Mesenchymal stem cell (in vitro differentiated cells and primary cell): ENCODE measurements at regions not wholly inside any gene's neighbourhood (a gene's known extent, or its start where the extent isn't known, plus 50 kb on each side); places are given as distances from the start of the nearest gene placed in this dataset.
A peak's percentile ranks its signal among the peaks of the same experiment; 100 is the strongest.

Experiments used
- DNase-seq: peaks from one replicate; pipeline ENCODE4 v3.0.0-alpha.2; 2013
- H2AFZ ChIP-seq: one replicate; pipeline ENCODE4 v1.6.1; 2013; ENCODE audit warnings: low read depth, mild to moderate bottlenecking, control low read depth, inconsistent platforms, low read length, moderate library complexity
- H2AK5ac ChIP-seq: 2 replicates; pipeline ENCODE4 v1.6.1; 2013; ENCODE audit warnings: low read length, moderate library complexity, mild to moderate bottlenecking, inconsistent platforms; ENCODE audit not compliant: severe bottlenecking
- H2BK120ac ChIP-seq: one replicate; pipeline ENCODE4 v1.6.1; 2013; ENCODE audit warnings: low read depth, mild to moderate bottlenecking, inconsistent platforms, low read length, moderate library complexity
- H2BK12ac ChIP-seq, 2 experiments: one replicate each; pipeline ENCODE4 v1.6.1; 2013; ENCODE audit warnings: inconsistent platforms in 2 of 2, low read length in 2 of 2, mild to moderate bottlenecking in 2 of 2, moderate library complexity in 2 of 2, control low read depth in 1 of 2
- H2BK15ac ChIP-seq: one replicate; pipeline ENCODE4 v1.6.1; 2013; ENCODE audit warnings: mild to moderate bottlenecking, low read depth, inconsistent platforms; ENCODE audit not compliant: poor library complexity, severe bottlenecking
- H2BK5ac ChIP-seq: 2 replicates; pipeline ENCODE4 v1.6.1; 2013; ENCODE audit warnings: low read depth, mild to moderate bottlenecking, low read length, control low read depth, inconsistent platforms; ENCODE audit not compliant: poor library complexity, severe bottlenecking
- H3K14ac ChIP-seq, 2 experiments: one replicate each; pipeline ENCODE4 v1.6.1; 2013; ENCODE audit warnings: inconsistent platforms in 2 of 2, low read length in 2 of 2, control low read depth in 1 of 2, mild to moderate bottlenecking in 1 of 2, moderate library complexity in 1 of 2
- H3K18ac ChIP-seq, 2 experiments: one replicate each; pipeline ENCODE4 v1.6.1; 2013; ENCODE audit warnings: inconsistent platforms in 2 of 2, low read length in 2 of 2, control low read depth in 1 of 2, low read depth in 1 of 2, mild to moderate bottlenecking in 1 of 2
- H3K23ac ChIP-seq, 2 experiments: one replicate each; pipeline ENCODE4 v1.6.1; 2013; ENCODE audit warnings: inconsistent platforms in 2 of 2, low read length in 2 of 2, mild to moderate bottlenecking in 2 of 2, moderate library complexity in 2 of 2, control low read depth in 1 of 2
- H3K27ac ChIP-seq: 2 replicates; pipeline ENCODE4 v1.5.1; 2013; ENCODE audit warnings: mild to moderate bottlenecking, moderate library complexity, low read length, control low read depth, inconsistent platforms; ENCODE audit not compliant: poor library complexity, severe bottlenecking
- H3K27me3 ChIP-seq, 2 experiments: 2 replicates each; pipeline versions ENCODE4 v1.6.1 to v1.7.0; 2013; ENCODE audit warnings: low read length in 2 of 2, mild to moderate bottlenecking in 2 of 2, moderate library complexity in 2 of 2, control low read depth in 1 of 2, inconsistent platforms in 1 of 2; ENCODE audit not compliant: control insufficient read depth in 1 of 2, insufficient read depth in 1 of 2
- H3K36me3 ChIP-seq, 2 experiments: 2 replicates each; pipeline versions ENCODE4 v1.6.1 to v1.7.0; 2013; ENCODE audit warnings: low read length in 2 of 2, control low read depth in 1 of 2, inconsistent platforms in 1 of 2, low read depth in 1 of 2, mild to moderate bottlenecking in 1 of 2; ENCODE audit not compliant: insufficient read depth in 2 of 2, control insufficient read depth in 1 of 2
- H3K4ac ChIP-seq, 2 experiments: one replicate each; pipeline ENCODE4 v1.6.1; 2013; ENCODE audit warnings: inconsistent platforms in 2 of 2, low read length in 2 of 2, mild to moderate bottlenecking in 2 of 2, moderate library complexity in 2 of 2, control low read depth in 1 of 2, low read depth in 1 of 2
- H3K4me1 ChIP-seq: 2 replicates; pipeline ENCODE4 v1.6.1; 2013; ENCODE audit warnings: low read depth, low read length, control low read depth; ENCODE audit not compliant: control insufficient read depth, insufficient read depth
- H3K4me2 ChIP-seq: 2 replicates; pipeline ENCODE4 v1.6.1; 2013; ENCODE audit warnings: low read length, mild to moderate bottlenecking, inconsistent platforms; ENCODE audit not compliant: poor library complexity, severe bottlenecking
- H3K4me3 ChIP-seq, 2 experiments: 2 replicates each; pipeline versions ENCODE4 v1.5.1 to v1.7.0; 2013; ENCODE audit warnings: low read length in 2 of 2, mild to moderate bottlenecking in 2 of 2, control low read depth in 1 of 2, low read depth in 1 of 2; ENCODE audit not compliant: insufficient read depth in 1 of 2
- H3K79me1 ChIP-seq: replicated peaks from 2 replicates; pipeline ENCODE4 v1.6.1; 2013; ENCODE audit warnings: mild to moderate bottlenecking, control low read depth, low read length, inconsistent platforms; ENCODE audit not compliant: poor library complexity, severe bottlenecking
- H3K9ac ChIP-seq: 2 replicates; pipeline ENCODE4 v1.7.0; 2013; ENCODE audit warnings: mild to moderate bottlenecking, low read length, moderate library complexity
- H3K9me3 ChIP-seq: 2 replicates; pipeline ENCODE4 v1.7.0; 2013; ENCODE audit warnings: mild to moderate bottlenecking, low read length; ENCODE audit not compliant: control insufficient read depth
- H4K8ac ChIP-seq: one replicate; pipeline ENCODE4 v1.6.1; 2013; ENCODE audit warnings: inconsistent platforms, mild to moderate bottlenecking, low read length, moderate library complexity
- H4K91ac ChIP-seq: one replicate; pipeline ENCODE4 v1.6.1; 2013; ENCODE audit warnings: mild to moderate bottlenecking, low read length, inconsistent platforms
- WGBS: methylation state at CpG from one replicate; pipeline ENCODE4 v1.1.7; 2013; ENCODE audit warnings: mixed read lengths; 5-methylcytosine and 5-hydroxymethylcytosine counted together

GRCh38 chr3:70722018-70722417 is 409.6 kb upstream of the MDFIC2 start:
- no peak overlapping the region for H3K4ac ChIP-seq
- whole genome bisulfite sequencing: 88% methylated on average over 1 of the region's 1 CpG
- no peaks in the 10 kb centered on the region for H3K9me3 ChIP-seq
- H2BK15ac ChIP-seq: no peak overlapping the region
- no peaks in the 10 kb centered on the region for H3K4me1 ChIP-seq
- H3K14ac ChIP-seq: no peak overlapping the region
- no peak overlapping the region for H3K4me3 ChIP-seq
- H2BK5ac ChIP-seq: no peak overlapping the region
- H4K8ac ChIP-seq: no peak overlapping the region
- H3K4me2 ChIP-seq: no peak overlapping the region
- H3K27ac ChIP-seq: no peak overlapping the region
- no peaks in the 10 kb centered on the region for H3K27me3 ChIP-seq
- no peak overlapping the region for H2AFZ ChIP-seq
- no peak overlapping the region for H3K18ac ChIP-seq
- no peak overlapping the region for H4K91ac ChIP-seq
- H3K79me1 ChIP-seq: no peaks in the 10 kb centered on the region
- H3K23ac ChIP-seq: no peak overlapping the region
- H2BK12ac ChIP-seq: no peak overlapping the region
- H2BK120ac ChIP-seq: no peak overlapping the region
- DNase-seq: no peak
- no peak overlapping the region for H2AK5ac ChIP-seq
- no peaks in the 10 kb centered on the region for H3K36me3 ChIP-seq
- no peak overlapping the region for H3K9ac ChIP-seq

DNA sequence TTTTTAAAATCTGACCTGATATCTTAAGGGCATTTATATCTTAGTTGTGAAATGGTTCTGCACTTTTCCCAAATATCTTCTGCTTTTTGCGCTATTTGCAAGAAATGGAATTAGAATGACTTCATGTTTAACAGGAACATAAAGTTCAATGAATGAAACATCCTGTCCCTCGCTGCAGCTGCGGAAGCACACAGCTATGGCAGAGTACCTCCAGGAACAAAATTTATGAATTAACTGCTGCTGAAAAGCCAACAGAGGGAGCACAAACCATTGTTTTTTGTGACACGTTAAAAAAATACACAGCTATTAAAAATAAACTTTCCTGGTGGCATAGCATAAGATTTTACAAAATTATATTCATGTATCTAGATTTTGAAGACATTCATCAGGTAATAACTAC is 404.4 kb upstream of the MDFIC2 start:
- Histone ChIP-seq H2BK120ac (no peak overlapping the region), H3K4me3 (no peak overlapping the region), H3K4ac (no peak overlapping the region), H2AK5ac (no peak overlapping the region), H2BK15ac (no peak overlapping the region), H2BK5ac (no peak overlapping the region), H3K36me3 (no peaks in the 10 kb centered on the region), H3K27ac (no peak overlapping the region), H3K14ac (no peak overlapping the region), H3K4me1 (no peaks in the 10 kb centered on the region), H3K27me3 (no peaks in the 10 kb centered on the region), H4K8ac (no peak overlapping the region), H3K9me3 (peaks cover 18% of the 10 kb centered on the region), H3K79me1 (no peaks in the 10 kb centered on the region), H2BK12ac (no peak overlapping the region), H2AFZ (no peak overlapping the region), H4K91ac (no peak overlapping the region), H3K23ac (no peak overlapping the region), H3K18ac (no peak overlapping the region), H3K4me2 (no peak overlapping the region), H3K9ac (peak overlapping the region; percentile 62)
- 47% methylated on average over 3 of the region's 4 CpGs for WGBS
- peak; percentile 32 for DNase-seq

DNA sequence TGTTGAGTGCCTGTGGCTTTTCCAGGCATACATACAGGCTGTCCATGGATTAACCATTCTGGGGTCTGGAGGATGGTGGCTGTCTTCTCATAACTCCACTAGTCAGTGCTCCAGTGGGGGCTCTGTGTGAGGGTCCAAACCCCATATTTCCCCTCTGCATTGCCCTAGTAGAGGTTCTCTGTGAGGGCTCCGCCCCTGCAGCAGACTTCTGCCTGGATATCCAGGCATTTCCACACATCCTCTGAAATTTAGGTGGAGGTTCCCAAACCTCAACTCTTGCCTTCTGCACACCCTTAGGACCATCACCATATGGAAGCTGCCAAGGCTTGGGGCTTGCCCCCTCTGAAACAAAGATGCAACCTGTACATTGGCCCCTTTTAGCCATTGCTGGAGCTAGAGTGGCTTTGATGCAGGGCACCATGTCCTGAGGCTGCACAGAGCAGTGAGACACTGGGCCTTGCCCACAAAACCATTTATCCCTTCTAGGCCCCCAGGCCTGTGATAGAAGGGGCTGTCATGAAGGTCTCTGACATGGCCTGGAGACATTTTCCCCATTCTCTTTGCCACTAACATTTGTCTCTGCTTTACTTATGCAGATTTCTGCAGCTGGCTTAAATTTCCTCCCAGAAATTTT is 400.1 kb upstream of the MDFIC2 start:
- Histone ChIP-seq H2BK12ac (no peak overlapping the region), H3K4ac (no peak overlapping the region), H4K8ac (no peak overlapping the region), H2BK5ac (no peak overlapping the region), H3K9me3 (peaks cover 19% of the 10 kb centered on the region), H2AFZ (no peak overlapping the region), H3K27me3 (no peaks in the 10 kb centered on the region), H4K91ac (no peak overlapping the region), H3K79me1 (no peaks in the 10 kb centered on the region), H2BK15ac (no peak overlapping the region), H3K23ac (no peak overlapping the region), H2BK120ac (no peak overlapping the region), H3K9ac (no peak overlapping the region), H3K27ac (no peak overlapping the region), H3K14ac (no peak overlapping the region), H3K36me3 (no peaks in the 10 kb centered on the region), H3K4me1 (no peaks in the 10 kb centered on the region), H3K4me2 (no peak overlapping the region), H2AK5ac (no peak overlapping the region), H3K18ac (no peak overlapping the region), H3K4me3 (no peak overlapping the region)
- WGBS: 57% methylated on average over 1 of the region's 1 CpG
- DNase-seq: no peak

DNA sequence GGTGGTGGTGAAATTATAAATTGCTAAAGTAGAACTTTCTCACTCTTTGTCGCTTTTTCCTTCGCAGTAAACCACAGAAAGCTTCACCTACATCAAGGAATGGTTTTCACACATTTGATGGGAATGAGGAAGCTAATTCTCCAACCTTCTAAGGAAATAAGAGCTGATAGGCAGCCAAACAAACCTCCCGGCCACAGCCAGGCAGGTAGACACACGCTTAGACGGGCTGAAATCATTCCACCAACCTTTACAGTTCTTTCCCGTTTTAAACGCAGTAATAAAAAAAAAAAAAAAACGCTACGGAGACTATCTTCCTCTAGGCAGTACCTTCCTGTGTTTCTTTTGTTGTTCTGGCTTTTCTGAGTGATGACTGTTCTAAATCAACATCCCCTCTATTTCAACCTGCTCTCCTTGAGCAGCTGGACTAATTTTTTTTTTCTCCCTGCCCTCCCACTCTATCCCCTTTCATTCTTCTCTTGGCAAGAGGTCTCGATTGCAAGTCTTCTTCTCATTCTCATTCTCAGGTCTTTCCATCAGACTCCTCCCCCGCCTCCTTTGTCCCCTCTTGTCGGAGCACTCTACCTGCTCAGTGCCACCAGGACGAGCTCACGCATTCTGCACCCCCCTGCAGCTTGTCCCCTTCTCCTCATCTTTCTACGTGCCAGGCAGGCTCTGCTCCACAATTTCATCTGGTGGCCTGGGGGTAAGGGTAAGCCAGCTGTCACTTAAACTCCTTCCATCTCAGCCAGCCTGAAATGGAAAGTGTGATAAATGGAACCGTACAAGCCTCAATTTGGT is 391.1 kb upstream of the MDFIC2 start:
- Histone ChIP-seq H3K9ac (no peak overlapping the region), H3K27ac (no peak overlapping the region), H3K18ac (no peak overlapping the region), H3K36me3 (no peaks in the 10 kb centered on the region), H2BK15ac (no peak overlapping the region), H4K8ac (no peak overlapping the region), H2BK5ac (no peak overlapping the region), H3K23ac (no peak overlapping the region), H3K4me3 (no peak overlapping the region), H2BK12ac (no peak overlapping the region), H3K4me1 (no peaks in the 10 kb centered on the region), H2BK120ac (no peak overlapping the region), H2AFZ (no peak overlapping the region), H3K4ac (no peak overlapping the region), H3K9me3 (no peaks in the 10 kb centered on the region), H3K27me3 (no peaks in the 10 kb centered on the region), H3K14ac (no peak overlapping the region), H4K91ac (no peak overlapping the region), H3K4me2 (no peak overlapping the region), H3K79me1 (no peaks in the 10 kb centered on the region), H2AK5ac (no peak overlapping the region)
- 82% methylated on average over 16 of the region's 16 CpGs for WGBS
- no peak for DNase-seq
